ENCODE measurements at regions not wholly inside any gene's neighbourhood (a gene's known extent, or its start where the extent isn't known, plus 50 kb on each side); places are given as distances from the start of the nearest gene placed in this dataset.

DNA sequence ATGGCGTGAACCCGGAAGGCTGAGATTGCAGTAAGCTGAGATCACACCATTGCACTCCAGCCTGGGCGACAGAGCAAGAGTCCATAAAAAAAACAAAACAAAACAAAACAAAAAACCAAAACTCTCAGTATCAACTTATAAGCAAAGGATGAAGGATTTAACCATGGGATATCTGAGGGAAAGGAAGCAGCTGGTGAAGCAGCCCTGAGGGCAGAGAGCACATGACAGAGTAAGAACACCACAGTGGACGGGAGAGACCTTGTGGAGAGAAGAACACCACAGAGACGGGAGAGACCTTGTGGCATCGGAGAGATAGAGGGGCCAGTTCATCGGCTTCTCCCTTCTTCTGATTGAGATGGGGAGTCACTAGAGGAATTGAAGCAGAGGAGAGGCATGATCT, 697.2 kb downstream of the HDGFL1 start:
- ChIA-PET CTCF (no interaction called here), POLR2A (no interaction called here)
- H3K4me1 Mint-ChIP-seq, result no peaks in the 10 kb centered on the region
- no peaks in the 10 kb centered on the region for H3K36me3 Mint-ChIP-seq (ENCODE audit: low read depth)
- H3K9me3 Mint-ChIP-seq, result peaks cover 8% of the 10 kb centered on the region
- H3K27me3 Mint-ChIP-seq, result no peaks in the 10 kb centered on the region
- TF ChIP-seq, protein P1, sequence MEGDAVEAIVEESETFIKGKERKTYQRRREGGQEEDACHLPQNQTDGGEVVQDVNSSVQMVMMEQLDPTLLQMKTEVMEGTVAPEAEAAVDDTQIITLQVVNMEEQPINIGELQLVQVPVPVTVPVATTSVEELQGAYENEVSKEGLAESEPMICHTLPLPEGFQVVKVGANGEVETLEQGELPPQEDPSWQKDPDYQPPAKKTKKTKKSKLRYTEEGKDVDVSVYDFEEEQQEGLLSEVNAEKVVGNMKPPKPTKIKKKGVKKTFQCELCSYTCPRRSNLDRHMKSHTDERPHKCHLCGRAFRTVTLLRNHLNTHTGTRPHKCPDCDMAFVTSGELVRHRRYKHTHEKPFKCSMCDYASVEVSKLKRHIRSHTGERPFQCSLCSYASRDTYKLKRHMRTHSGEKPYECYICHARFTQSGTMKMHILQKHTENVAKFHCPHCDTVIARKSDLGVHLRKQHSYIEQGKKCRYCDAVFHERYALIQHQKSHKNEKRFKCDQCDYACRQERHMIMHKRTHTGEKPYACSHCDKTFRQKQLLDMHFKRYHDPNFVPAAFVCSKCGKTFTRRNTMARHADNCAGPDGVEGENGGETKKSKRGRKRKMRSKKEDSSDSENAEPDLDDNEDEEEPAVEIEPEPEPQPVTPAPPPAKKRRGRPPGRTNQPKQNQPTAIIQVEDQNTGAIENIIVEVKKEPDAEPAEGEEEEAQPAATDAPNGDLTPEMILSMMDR (IDR thresholded peaks at IDR 0.05), result no peak
- DNase-seq (no peak), ATAC-seq (ENCODE audit: low read depth) (no peak)
- no peak overlapping the region for H3K27ac Mint-ChIP-seq
- H3K4me3 Mint-ChIP-seq, result no peak overlapping the region
- intact Hi-C loops (cut with micrococcal nuclease), result no loop called here

DNA sequence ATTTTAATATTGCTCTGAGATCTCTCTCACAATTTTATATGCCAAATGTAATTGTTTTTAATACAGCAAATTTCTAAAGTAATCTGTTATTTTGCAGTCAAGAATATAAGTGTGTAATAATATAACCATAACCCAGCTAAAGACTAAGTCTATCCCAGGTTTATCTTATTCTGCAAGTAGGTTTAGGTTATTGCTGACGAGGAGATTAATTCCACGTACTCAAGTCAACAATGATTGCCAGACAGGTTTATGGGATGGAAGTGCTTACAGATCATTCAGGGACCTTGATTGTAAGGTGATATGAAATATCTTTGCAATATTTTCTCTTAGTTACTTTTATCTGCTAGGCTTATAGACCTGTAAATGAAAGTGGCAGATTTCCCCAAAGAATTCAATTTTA, 698.3 kb downstream of the HDGFL1 start:
- DNase-seq, result no peak
- Mint-ChIP-seq H3K27me3 (no peaks in the 10 kb centered on the region), H3K27ac (no peak overlapping the region), H3K4me3 (no peak overlapping the region), H3K36me3 (ENCODE audit: low read depth) (no peaks in the 10 kb centered on the region), H3K9me3 (peaks cover 5% of the 10 kb centered on the region), H3K4me1 (no peaks in the 10 kb centered on the region)
- intact Hi-C loops (cut with micrococcal nuclease), result no loop called here
- TF ChIP-seq, protein P1 (IDR thresholded peaks at IDR 0.05), result no peak
- ChIA-PET POLR2A (no interaction called here), CTCF (no interaction called here)
- ATAC-seq (ENCODE audit: low read depth), result no peak

DNA sequence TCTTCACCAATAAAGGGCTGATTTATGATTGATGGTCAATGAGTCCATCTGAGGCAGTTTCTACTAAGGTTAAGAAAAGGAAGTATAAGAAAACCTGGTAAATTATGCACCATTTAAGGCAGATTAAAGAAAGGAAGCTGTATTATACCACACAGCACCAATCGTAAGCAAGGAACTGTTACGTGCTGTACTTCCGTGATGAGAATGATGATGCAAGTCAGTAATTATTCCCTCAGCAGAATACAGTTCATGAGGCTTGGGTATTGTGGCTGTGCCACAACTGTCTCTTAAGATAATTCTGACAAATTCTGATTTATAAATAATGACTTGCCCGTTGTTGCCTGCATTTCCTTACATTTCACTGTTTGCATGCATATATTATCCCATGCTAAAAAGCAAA, 699.0 kb downstream of the HDGFL1 start:
- no peak overlapping the region for H3K27ac Mint-ChIP-seq
- no peaks in the 10 kb centered on the region for H3K4me1 Mint-ChIP-seq
- H3K27me3 Mint-ChIP-seq, result no peaks in the 10 kb centered on the region
- TF ChIP-seq, protein P1 (IDR thresholded peaks at IDR 0.05), result no peak
- CTCF ChIA-PET, result no interaction called here
- H3K4me3 Mint-ChIP-seq, result no peak overlapping the region
- ATAC-seq (ENCODE audit: low read depth) (no peak), DNase-seq (no peak)
- no peaks in the 10 kb centered on the region for H3K36me3 Mint-ChIP-seq (ENCODE audit: low read depth)
- POLR2A ChIA-PET, result no interaction called here
- intact Hi-C loops (cut with micrococcal nuclease), result no loop called here
- H3K9me3 Mint-ChIP-seq, result peaks cover 5% of the 10 kb centered on the region

DNA sequence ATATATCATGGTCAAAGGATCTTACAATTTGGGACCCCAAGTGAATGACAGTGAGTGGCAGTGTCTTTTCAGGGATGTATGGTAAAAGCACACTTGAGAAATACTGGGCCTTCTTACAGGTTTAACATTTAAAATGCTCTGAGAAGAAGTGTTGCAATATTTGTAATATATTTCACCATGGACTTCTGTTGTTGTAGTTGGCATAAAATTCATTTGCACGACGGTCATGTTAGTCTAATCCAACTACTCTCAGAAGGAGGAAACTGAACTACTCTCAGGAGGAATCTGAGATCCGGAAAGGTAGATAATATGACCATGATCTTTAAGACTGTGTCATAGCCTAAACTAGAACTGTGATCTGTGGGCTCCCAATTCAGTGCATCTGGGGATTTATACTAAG, 700.1 kb downstream of the HDGFL1 start:
- intact Hi-C loops (cut with micrococcal nuclease), result no loop called here
- no peaks in the 10 kb centered on the region for H3K36me3 Mint-ChIP-seq (ENCODE audit: low read depth)
- TF ChIP-seq, protein P1 (IDR thresholded peaks at IDR 0.05), result no peak
- H3K4me3 Mint-ChIP-seq, result no peak overlapping the region
- peaks cover 5% of the 10 kb centered on the region for H3K9me3 Mint-ChIP-seq
- H3K27me3 Mint-ChIP-seq, result no peaks in the 10 kb centered on the region
- no peak overlapping the region for H3K27ac Mint-ChIP-seq
- CTCF ChIA-PET, result no interaction called here
- no peak for ATAC-seq (ENCODE audit: low read depth)
- POLR2A ChIA-PET, result no interaction called here
- no peaks in the 10 kb centered on the region for H3K4me1 Mint-ChIP-seq
- no peak for DNase-seq

DNA sequence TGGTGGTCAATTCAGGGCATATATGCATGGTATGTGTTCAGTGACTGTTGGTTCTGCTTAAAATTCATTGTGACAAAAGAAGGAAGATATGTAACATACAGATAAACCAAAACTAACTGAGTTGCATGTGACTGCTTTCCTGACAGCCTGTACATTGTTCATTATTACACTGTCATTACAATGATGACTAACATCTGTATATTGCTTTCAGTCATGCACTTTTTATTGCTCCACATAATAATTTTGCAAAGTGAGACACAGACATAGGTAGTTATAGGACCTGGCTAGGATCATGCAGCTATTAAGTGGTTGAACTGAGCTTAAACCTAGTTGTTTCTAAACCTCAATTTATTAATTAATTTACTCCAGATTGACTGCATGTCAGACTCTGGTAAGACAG, 703.2 kb downstream of the HDGFL1 start:
- POLR2A ChIA-PET, result no interaction called here
- no peaks in the 10 kb centered on the region for H3K36me3 Mint-ChIP-seq (ENCODE audit: low read depth)
- TF ChIP-seq, protein P1 (IDR thresholded peaks at IDR 0.05), result no peak

More for the DNA sequence above, 703.2 kb downstream of the HDGFL1 start:
- intact Hi-C loops (cut with micrococcal nuclease), result no loop called here
- H3K9me3 Mint-ChIP-seq, result no peaks in the 10 kb centered on the region
- DNase-seq, result no peak
- no peaks in the 10 kb centered on the region for H3K4me1 Mint-ChIP-seq
- CTCF ChIA-PET, result no interaction called here
- no peak overlapping the region for H3K27ac Mint-ChIP-seq
- H3K4me3 Mint-ChIP-seq, result no peak overlapping the region
- no peaks in the 10 kb centered on the region for H3K27me3 Mint-ChIP-seq
- no peak for ATAC-seq (ENCODE audit: low read depth)
